NCI-H2107 treated with DMSO at 0.1 percent for 48 hours (cell line): ENCODE measurements at regions not wholly inside any gene's neighbourhood (a gene's known extent, or its start where the extent isn't known, plus 50 kb on each side); places are given as distances from the start of the nearest gene placed in this dataset.
A peak's percentile ranks its signal among the peaks of the same experiment; 100 is the strongest.

Experiments used
- DNase-seq: peaks from one replicate; lab custom pipeline; 2025; ENCODE audit not compliant: unreplicated experiment; lab: John Stamatoyannopoulos, UW

GRCh38 chr14:89013698-89014568 lies 189.5 kb downstream of the TTC8 start:
- DNase-seq: peak; percentile 85

DNA sequence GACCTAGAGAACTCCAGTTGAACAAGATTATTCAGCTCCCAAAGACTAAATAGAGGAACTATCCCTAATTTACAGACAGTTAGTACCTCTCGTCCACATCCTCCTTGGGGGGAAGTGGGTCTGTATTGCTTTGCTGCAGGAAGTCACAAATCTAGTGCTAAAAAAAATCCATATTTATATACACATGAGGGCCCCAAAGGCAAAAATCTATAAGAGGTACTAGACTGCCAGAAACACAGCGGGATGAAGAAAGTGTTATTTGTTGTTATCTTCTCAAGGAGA lies 190.1 kb downstream of the TTC8 start:
- no peak for DNase-seq

- DNase-seq: no peak
Observed at GRCh38 chr14:89015016-89015415, 190.6 kb downstream of the TTC8 start.

- DNase-seq: no peak
Observed at GRCh38 chr14:89017417-89017816, 193.0 kb downstream of the TTC8 start.

GRCh38 chr14:89022274-89022673 lies 197.8 kb downstream of the TTC8 start:
- DNase-seq: no peak

- no peak for DNase-seq
Observed at GRCh38 chr14:89024691-89025090, 200.2 kb downstream of the TTC8 start.

DNA sequence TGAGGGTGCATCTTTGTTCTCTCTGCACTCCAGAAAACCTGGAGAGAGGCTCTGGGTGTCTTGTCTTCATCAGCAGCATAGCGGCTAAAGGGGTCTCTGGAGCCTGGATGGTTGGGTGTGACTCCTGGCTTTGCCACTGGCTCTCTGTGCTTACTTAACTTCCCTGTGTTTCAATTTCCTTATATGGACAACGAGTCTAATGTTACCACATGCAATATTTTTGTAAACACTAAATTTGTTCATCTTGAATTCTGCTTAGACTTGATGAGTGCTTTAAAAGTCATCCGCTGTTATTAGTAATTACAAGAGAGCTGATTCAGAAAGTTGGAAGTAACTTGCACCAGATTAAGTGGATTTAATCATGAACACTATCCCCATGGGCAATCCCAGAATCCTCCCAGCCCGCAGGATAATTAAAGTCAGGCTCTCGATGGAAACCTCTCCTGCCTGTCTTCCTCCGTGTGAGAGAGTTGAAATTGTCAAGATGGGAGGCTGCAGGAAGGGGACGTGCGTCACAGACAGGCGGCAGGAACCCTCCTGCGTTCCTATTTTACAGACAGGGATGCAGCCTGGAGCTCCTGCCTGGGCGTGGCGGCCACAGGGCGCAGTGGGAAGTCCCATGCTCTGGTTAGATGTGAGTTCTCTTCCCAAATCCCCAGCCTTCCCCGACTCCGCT lies 201.2 kb downstream of the TTC8 start:
- DNase-seq: no peak

GRCh38 chr14:89027097-89027740 lies 202.8 kb downstream of the TTC8 start:
- no peak for DNase-seq

DNA sequence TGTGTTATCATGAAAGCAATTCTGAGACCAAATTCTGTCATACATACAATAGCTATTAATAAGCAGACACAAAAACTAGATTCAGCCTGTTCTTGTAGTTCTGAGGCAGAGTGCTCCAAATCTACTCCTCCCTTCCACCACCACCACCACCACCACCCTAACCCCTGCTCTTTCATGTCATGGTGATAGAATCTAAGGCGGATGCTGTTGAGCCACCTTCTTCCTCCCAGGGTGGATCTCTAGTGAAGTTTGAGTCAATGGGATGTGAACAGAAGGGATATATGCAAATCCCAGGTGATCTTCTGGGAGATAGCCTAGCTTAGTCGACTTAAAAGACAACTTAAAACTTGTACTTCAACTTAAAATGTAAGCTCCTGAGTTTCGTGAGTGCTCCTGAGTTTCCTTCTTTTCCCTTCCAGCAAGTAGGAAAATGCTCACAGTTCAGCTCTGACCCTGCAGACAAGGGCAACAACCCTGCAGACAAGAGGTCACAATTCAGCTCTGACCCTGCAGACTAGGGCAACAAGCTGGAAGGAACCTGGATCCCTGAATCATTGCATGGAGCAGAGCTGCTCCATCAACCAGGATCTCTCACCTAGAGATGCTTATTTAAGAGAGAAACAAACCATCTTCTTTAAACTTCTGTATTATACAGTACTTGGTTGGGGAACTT lies 204.1 kb downstream of the TTC8 start:
- DNase-seq: no peak

GRCh38 chr14:89029961-89030694 lies 205.7 kb downstream of the TTC8 start:
- DNase-seq: no peak

- DNase-seq: no peak
Observed at GRCh38 chr14:89030921-89031320, 206.5 kb downstream of the TTC8 start.

DNA sequence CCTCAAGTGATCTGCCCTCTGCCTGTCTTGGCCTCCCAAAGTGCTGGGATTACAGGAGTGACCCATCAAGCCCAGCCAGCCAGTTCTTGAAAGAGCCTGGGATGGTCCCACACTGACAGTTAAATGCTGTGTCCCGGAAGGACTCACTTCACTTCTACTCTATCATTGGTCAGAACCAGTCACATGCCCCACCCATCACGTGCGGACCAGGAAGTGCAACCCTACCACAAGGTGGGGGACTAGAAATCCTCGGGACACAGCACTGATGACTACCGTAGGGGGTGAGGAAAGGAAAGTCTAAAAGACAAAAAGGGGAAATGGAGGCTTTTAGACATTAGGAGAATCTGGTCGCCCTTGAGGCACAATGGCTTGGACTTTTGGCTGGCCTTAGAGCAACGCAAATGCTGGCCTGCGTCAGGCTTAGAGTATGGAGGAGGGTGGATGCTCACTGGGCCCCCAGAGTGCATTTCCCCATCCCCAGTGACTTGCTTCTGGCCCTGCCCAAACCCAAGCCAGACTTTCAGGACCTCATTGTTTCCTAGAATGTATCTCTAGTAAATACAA lies 207.7 kb downstream of the TTC8 start:
- no peak for DNase-seq

GRCh38 chr14:89033756-89034155 lies 209.3 kb downstream of the TTC8 start:
- no peak for DNase-seq

DNA sequence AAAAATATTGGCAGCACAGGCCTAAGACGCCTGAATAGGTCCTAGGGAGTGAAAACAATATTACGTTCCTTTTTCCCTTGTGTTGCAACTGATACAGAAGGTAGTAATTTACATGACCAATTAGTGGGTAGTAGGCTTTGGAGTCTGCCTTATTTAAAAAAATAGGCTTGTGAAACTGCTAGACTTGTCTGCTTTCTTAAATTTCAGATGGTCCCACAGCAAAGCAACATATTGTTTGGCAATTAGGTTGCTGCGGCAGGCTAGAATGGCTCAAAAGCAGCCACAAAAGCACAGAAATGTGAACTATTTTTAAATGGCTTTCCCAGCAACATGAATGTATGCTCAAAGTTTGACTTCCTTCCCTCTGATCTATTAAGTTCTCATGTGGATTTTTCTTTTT lies 211.9 kb downstream of the TTC8 start:
- DNase-seq: no peak

DNA sequence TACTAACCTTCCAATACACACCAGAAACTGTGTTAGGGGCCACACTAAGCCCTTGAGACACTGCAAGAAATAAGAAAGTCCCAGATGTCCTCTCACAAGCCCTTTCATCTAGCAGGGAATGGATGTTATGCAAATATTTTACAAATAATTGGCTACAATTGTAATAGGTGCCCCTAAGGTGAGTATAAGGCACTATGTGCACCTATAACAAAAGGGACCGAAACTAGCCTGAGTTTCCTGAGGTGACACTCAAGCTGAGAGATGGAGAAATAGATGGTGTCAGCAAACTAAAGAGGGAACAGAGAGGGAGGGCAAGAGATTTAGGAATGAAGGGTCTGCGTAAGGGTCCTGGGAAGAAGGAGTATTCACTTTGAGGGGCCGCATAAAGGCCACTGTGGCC lies 212.6 kb downstream of the TTC8 start:
- DNase-seq: no peak

- DNase-seq: no peak
Observed at GRCh38 chr14:89040080-89040459, 215.6 kb downstream of the TTC8 start.

- DNase-seq: peak; percentile 74
Observed at GRCh38 chr14:89040460-89041256, 216.2 kb downstream of the TTC8 start.

DNA sequence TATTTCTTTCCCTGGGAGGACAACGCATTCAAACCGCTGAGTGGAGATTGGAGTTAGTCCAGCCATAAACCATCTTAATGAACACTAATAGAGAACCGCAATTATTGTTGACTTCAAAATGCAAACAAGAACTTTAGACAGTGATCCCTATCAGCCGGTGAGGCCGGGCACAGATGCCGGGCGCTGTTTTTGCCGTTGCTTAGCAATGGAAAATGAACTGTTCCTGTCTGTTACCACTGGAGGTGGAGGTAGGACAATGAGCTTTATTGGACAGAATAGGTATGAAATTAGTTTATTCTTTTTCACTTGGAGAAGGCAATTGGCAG lies 216.8 kb downstream of the TTC8 start:
- DNase-seq: peak; percentile 67

DNA sequence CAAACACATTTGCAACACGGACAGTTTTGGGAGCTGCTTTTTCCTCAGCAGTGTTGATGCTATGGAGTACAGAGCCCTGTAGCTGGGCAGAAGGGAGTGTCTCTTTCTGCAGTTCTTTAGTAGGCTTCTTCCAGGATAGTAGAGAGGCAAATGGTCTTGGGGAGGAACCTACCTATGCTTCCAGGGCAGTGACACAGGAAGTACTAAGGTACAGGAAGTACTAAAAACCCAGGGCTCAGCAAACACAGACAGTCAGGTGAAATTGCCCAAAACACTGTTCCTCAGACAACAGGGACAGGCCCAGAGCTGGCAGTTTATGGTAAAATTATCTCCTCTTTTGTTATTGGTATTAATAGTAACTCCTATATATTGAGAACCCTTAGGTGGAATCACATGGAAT lies 217.6 kb downstream of the TTC8 start:
- no peak for DNase-seq

GRCh38 chr14:89053303-89053702 lies 228.9 kb downstream of the TTC8 start:
- no peak for DNase-seq
